ENCODE measurements at regions not wholly inside any gene's neighbourhood (a gene's known extent, or its start where the extent isn't known, plus 50 kb on each side); places are given as distances from the start of the nearest gene placed in this dataset.
A peak's percentile ranks its signal among the peaks of the same experiment; 100 is the strongest.

- no peak overlapping the region for H3K4me3 Mint-ChIP-seq
- H3K9me3 Mint-ChIP-seq: no peaks in the 10 kb centered on the region
- H3K36me3 Mint-ChIP-seq: no peaks in the 10 kb centered on the region
- peaks cover 10% of the 10 kb centered on the region for H3K27me3 Mint-ChIP-seq
- no peak overlapping the region for H3K27ac Mint-ChIP-seq
- TF ChIP-seq, protein P1, sequence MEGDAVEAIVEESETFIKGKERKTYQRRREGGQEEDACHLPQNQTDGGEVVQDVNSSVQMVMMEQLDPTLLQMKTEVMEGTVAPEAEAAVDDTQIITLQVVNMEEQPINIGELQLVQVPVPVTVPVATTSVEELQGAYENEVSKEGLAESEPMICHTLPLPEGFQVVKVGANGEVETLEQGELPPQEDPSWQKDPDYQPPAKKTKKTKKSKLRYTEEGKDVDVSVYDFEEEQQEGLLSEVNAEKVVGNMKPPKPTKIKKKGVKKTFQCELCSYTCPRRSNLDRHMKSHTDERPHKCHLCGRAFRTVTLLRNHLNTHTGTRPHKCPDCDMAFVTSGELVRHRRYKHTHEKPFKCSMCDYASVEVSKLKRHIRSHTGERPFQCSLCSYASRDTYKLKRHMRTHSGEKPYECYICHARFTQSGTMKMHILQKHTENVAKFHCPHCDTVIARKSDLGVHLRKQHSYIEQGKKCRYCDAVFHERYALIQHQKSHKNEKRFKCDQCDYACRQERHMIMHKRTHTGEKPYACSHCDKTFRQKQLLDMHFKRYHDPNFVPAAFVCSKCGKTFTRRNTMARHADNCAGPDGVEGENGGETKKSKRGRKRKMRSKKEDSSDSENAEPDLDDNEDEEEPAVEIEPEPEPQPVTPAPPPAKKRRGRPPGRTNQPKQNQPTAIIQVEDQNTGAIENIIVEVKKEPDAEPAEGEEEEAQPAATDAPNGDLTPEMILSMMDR (conservative IDR thresholded peaks at IDR 0.05): no peak
- no peak for DNase-seq (ENCODE audit: extremely low spot score, unreplicated experiment)
- no peaks in the 10 kb centered on the region for H3K4me1 Mint-ChIP-seq (ENCODE audit: unreplicated experiment)
These were observed 80.7 kb upstream of the HNRNPA3 start for GRCh38 chr2:177131858-177132257.

DNA sequence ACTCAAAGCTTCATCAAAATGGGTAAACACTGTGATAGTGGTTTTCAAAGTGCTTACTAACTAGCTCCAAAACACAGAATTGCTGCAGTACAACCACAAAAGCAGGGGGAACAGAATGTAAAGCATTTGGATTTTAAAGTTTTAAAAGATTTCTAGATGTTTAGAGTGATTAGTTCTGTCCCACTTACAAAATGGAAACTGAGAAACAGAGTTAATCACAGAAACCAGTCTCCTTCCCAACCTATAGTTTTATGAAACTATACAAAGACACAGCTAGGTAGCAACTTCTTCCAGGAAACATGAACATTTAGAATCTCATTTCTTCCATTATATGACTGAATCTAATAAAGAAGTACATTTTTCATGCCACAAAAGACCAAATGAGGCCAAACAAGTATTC, 73.8 kb upstream of the HNRNPA3 start:
- TF ChIP-seq, protein P1 (conservative IDR thresholded peaks at IDR 0.05): no peak
- Mint-ChIP-seq H3K4me1 (ENCODE audit: unreplicated experiment) (no peaks in the 10 kb centered on the region), H3K4me3 (no peak overlapping the region), H3K27ac (no peak overlapping the region), H3K9me3 (no peaks in the 10 kb centered on the region), H3K36me3 (no peaks in the 10 kb centered on the region), H3K27me3 (peaks cover 2% of the 10 kb centered on the region)
- DNase-seq (ENCODE audit: extremely low spot score, unreplicated experiment): no peak

DNA sequence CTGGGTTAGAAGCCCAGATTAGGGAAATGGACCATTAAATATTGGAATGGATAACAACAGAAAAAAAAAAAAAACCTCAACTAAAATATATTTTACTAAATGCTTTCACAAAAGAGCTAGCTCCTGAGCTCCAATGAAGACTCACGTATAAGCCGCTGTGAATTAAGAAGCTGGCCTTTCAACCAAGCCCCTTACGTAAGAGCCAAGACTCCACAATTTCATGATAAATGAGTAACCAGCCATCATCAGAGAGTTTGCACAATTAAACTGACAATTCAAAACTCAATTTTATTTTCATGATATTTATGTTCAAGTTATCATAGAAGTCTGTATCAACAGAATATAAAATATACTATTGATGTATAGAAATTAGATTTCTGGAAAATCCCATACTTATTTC, 70.7 kb upstream of the HNRNPA3 start:
- H3K9me3 Mint-ChIP-seq: no peaks in the 10 kb centered on the region
- no peak overlapping the region for H3K27ac Mint-ChIP-seq
- H3K4me3 Mint-ChIP-seq: no peak overlapping the region
- TF ChIP-seq, protein P1 (conservative IDR thresholded peaks at IDR 0.05): no peak
- H3K36me3 Mint-ChIP-seq: no peaks in the 10 kb centered on the region
- peaks cover 10% of the 10 kb centered on the region for H3K27me3 Mint-ChIP-seq
- H3K4me1 Mint-ChIP-seq (ENCODE audit: unreplicated experiment): peaks cover 4% of the 10 kb centered on the region
- no peak for DNase-seq (ENCODE audit: extremely low spot score, unreplicated experiment)

DNA sequence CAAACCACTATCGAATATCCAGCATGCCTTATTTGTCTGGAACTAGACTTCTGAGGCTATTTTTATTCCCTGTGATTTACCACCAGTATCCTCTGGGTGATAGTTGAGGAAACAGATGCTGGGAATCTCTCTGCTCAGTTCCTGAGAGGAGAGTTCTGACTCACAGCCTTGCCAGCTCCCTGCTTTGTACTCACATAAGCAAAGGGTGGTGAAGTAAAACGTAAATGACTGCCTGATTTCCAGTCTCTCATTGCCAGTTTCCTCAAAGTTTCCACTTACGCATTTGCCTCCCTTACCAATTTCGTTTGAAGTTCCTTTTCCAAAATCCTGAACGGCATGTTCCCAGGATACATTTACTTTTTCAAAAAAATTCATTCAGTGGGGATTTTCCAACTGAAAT, 69.2 kb upstream of the HNRNPA3 start:
- no peak for DNase-seq (ENCODE audit: extremely low spot score, unreplicated experiment)
- Mint-ChIP-seq H3K4me1 (ENCODE audit: unreplicated experiment) (peaks cover 15% of the 10 kb centered on the region), H3K36me3 (no peaks in the 10 kb centered on the region), H3K9me3 (no peaks in the 10 kb centered on the region), H3K27me3 (peaks cover 26% of the 10 kb centered on the region), H3K4me3 (no peak overlapping the region), H3K27ac (no peak overlapping the region)
- TF ChIP-seq, protein P1 (conservative IDR thresholded peaks at IDR 0.05): no peak

DNA sequence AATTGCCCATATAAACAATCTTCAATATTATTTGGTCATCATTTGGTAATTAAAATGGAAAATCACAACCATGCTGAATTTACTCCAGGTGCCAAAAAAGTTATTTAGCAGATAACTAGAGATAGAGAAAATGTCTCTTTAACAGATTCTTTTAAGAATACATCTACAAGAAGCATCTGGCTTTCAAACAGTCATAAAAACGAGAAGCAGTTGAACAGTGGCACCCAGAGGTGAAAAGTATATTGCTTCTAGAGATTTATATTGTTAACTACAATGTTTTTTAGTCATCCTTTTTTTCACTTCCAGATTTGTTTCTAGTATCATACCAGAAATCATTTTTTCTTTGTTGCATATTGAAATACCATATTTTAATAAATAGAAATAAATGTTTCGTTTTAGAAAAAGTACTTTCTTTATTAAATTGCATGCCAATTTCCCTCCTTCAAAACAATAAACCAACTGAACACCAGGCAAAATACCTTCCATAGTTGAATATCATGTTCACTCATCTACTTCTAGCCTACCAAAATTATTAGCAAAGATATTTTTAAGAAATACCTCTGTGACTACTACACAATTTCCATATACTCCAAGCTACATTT, 65.4 kb upstream of the HNRNPA3 start:
- Mint-ChIP-seq H3K36me3 (no peaks in the 10 kb centered on the region), H3K27ac (no peak overlapping the region), H3K9me3 (no peaks in the 10 kb centered on the region), H3K4me1 (ENCODE audit: unreplicated experiment) (peaks cover 22% of the 10 kb centered on the region), H3K27me3 (peaks cover 53% of the 10 kb centered on the region), H3K4me3 (no peak overlapping the region)
- no peak for DNase-seq (ENCODE audit: extremely low spot score, unreplicated experiment)
- TF ChIP-seq, protein P1 (conservative IDR thresholded peaks at IDR 0.05): peak; percentile 83

All from type B pancreatic cell (in vitro differentiated cells).